IPS DF 6.9 (cell line): ENCODE measurements at regions not wholly inside any gene's neighbourhood (a gene's known extent, or its start where the extent isn't known, plus 50 kb on each side); places are given as distances from the start of the nearest gene placed in this dataset.
"Not testable (repeated sequence)": the region's sequence is repeated elsewhere in the genome, so short reads cannot be mapped to it uniquely, and the experiment has no call there.

Experiments
- DNase-seq: peaks from one replicate; pipeline ENCODE4 v3.0.0-alpha.2; 2013; ENCODE audit warnings: low read depth, low spot score
- H3K27ac ChIP-seq: one replicate; pipeline ENCODE4 v1.5.1; 2013; ENCODE audit warnings: low read length, control low read depth
- H3K27me3 ChIP-seq: 2 replicates; pipeline ENCODE4 v1.6.1; 2013; ENCODE audit warnings: mild to moderate bottlenecking, low read length; ENCODE audit not compliant: control insufficient read depth, insufficient read depth
- H3K36me3 ChIP-seq: 2 replicates; pipeline ENCODE4 v1.6.1; 2013; ENCODE audit warnings: low read length; ENCODE audit not compliant: control insufficient read depth, insufficient read depth
- H3K4me1 ChIP-seq: 2 replicates; pipeline ENCODE4 v1.6.1; 2013; ENCODE audit warnings: low read length; ENCODE audit not compliant: control insufficient read depth, insufficient read depth
- H3K4me3 ChIP-seq: 2 replicates; pipeline ENCODE4 v1.5.1; 2013; ENCODE audit warnings: mild to moderate bottlenecking, low read length
- H3K9me3 ChIP-seq: 2 replicates; pipeline ENCODE4 v1.6.1; 2013; ENCODE audit warnings: low read length, inconsistent platforms; ENCODE audit not compliant: control insufficient read depth, insufficient read depth
- WGBS: extraction: QIAGEN DNeasy Blood & Tissue Kit; methylation state at CpG from one replicate; pipeline ENCODE4 v1.1.7; 2013; ENCODE audit warnings: mixed read lengths, missing lambda C conversion rate; ENCODE audit not compliant: insufficient read length, insufficient coverage; 5-methylcytosine and 5-hydroxymethylcytosine counted together

- Histone ChIP-seq H3K27ac (no peak overlapping the region), H3K4me3 (no peak overlapping the region), H3K9me3 (no peaks in the 10 kb centered on the region), H3K4me1 (no peaks in the 10 kb centered on the region), H3K27me3 (no peaks in the 10 kb centered on the region), H3K36me3 (no peaks in the 10 kb centered on the region)
- no peak for DNase-seq
Observed at GRCh38 chr12:90485560-90485959, 469.4 kb downstream of the CCER1 start.

GRCh38 chr12:90484094-90484493, 470.9 kb downstream of the CCER1 start:
- Histone ChIP-seq H3K4me1 (no peaks in the 10 kb centered on the region), H3K27me3 (no peaks in the 10 kb centered on the region), H3K27ac (no peak overlapping the region), H3K9me3 (no peaks in the 10 kb centered on the region), H3K36me3 (no peaks in the 10 kb centered on the region), H3K4me3 (no peak overlapping the region)
- no peak for DNase-seq
- WGBS: no CpG with 5 or more reads among the region's 2 CpGs

- H3K27me3 ChIP-seq: no peaks in the 10 kb centered on the region
- DNase-seq: no peak
- WGBS: 100% methylated on average over 1 of the region's 1 CpG
- H3K9me3 ChIP-seq: no peaks in the 10 kb centered on the region
- H3K4me3 ChIP-seq: no peak overlapping the region
- no peaks in the 10 kb centered on the region for H3K4me1 ChIP-seq
- H3K27ac ChIP-seq: no peak overlapping the region
- no peaks in the 10 kb centered on the region for H3K36me3 ChIP-seq
Observed at GRCh38 chr12:90481748-90482147, 473.2 kb downstream of the CCER1 start.

GRCh38 chr12:90479237-90479636, 475.7 kb downstream of the CCER1 start:
- no CpG with 5 or more reads among the region's 1 CpG for WGBS
- H3K36me3 ChIP-seq: no peaks in the 10 kb centered on the region

GRCh38 chr12:90473831-90474230, 481.1 kb downstream of the CCER1 start:
- DNase-seq: no peak
- Histone ChIP-seq H3K4me1 (no peaks in the 10 kb centered on the region), H3K9me3 (no peaks in the 10 kb centered on the region), H3K27ac (no peak overlapping the region), H3K27me3 (no peaks in the 10 kb centered on the region), H3K4me3 (no peak overlapping the region), H3K36me3 (no peaks in the 10 kb centered on the region)
- WGBS: no CpG with 5 or more reads among the region's 2 CpGs

More at GRCh38 chr12:90479237-90479636, 475.7 kb downstream of the CCER1 start:
- H3K27ac ChIP-seq: no peak overlapping the region
- H3K4me1 ChIP-seq: no peaks in the 10 kb centered on the region
- no peak for DNase-seq
- H3K27me3 ChIP-seq: no peaks in the 10 kb centered on the region
- no peaks in the 10 kb centered on the region for H3K9me3 ChIP-seq
- H3K4me3 ChIP-seq: no peak overlapping the region

- no CpG with 5 or more reads among the region's 1 CpG for WGBS
- Histone ChIP-seq H3K27me3 (no peaks in the 10 kb centered on the region), H3K27ac (no peak overlapping the region), H3K4me3 (no peak overlapping the region), H3K36me3 (no peaks in the 10 kb centered on the region), H3K9me3 (no peaks in the 10 kb centered on the region), H3K4me1 (no peaks in the 10 kb centered on the region)
- no peak for DNase-seq
Observed at GRCh38 chr12:90460681-90461080, 494.3 kb downstream of the CCER1 start.

- DNase-seq: no peak
- Histone ChIP-seq H3K9me3 (no peaks in the 10 kb centered on the region), H3K36me3 (no peaks in the 10 kb centered on the region), H3K27ac (no peak overlapping the region), H3K27me3 (no peaks in the 10 kb centered on the region), H3K4me3 (no peak overlapping the region), H3K4me1 (no peaks in the 10 kb centered on the region)
- no CpG with 5 or more reads among the region's 3 CpGs for WGBS
Observed at GRCh38 chr12:90456248-90456647, 498.7 kb downstream of the CCER1 start.

GRCh38 chr12:90455756-90456155, 499.2 kb downstream of the CCER1 start:
- DNase-seq: no peak
- H3K4me3 ChIP-seq: no peak overlapping the region
- H3K27ac ChIP-seq: no peak overlapping the region
- no peaks in the 10 kb centered on the region for H3K27me3 ChIP-seq
- no peaks in the 10 kb centered on the region for H3K9me3 ChIP-seq
- H3K4me1 ChIP-seq: no peaks in the 10 kb centered on the region
- WGBS: no CpG with 5 or more reads among the region's 2 CpGs
- no peaks in the 10 kb centered on the region for H3K36me3 ChIP-seq

- H3K27me3 ChIP-seq: no peaks in the 10 kb centered on the region
- no peak overlapping the region for H3K27ac ChIP-seq
- DNase-seq: no peak
- no peaks in the 10 kb centered on the region for H3K9me3 ChIP-seq
- H3K4me3 ChIP-seq: no peak overlapping the region
- no peaks in the 10 kb centered on the region for H3K36me3 ChIP-seq
- H3K4me1 ChIP-seq: no peaks in the 10 kb centered on the region
Observed at GRCh38 chr12:90449611-90450010, 505.4 kb downstream of the CCER1 start.

- not testable (repeated sequence) for H3K36me3 ChIP-seq, H3K9me3 ChIP-seq, DNase-seq, H3K27ac ChIP-seq, H3K4me3 ChIP-seq, H3K4me1 ChIP-seq, H3K27me3 ChIP-seq
- WGBS: no CpG with 5 or more reads among the region's 7 CpGs
Observed at GRCh38 chr12:90443466-90443865, 511.5 kb downstream of the CCER1 start.

GRCh38 chr12:90441431-90441830, 513.5 kb downstream of the CCER1 start:
- no peaks in the 10 kb centered on the region for H3K36me3 ChIP-seq
- H3K4me1 ChIP-seq: no peaks in the 10 kb centered on the region
- no CpG with 5 or more reads among the region's 1 CpG for WGBS
- H3K9me3 ChIP-seq: no peaks in the 10 kb centered on the region
- no peak for DNase-seq
- no peak overlapping the region for H3K27ac ChIP-seq
- no peak overlapping the region for H3K4me3 ChIP-seq
- no peaks in the 10 kb centered on the region for H3K27me3 ChIP-seq
